Heart left ventricle (tissue), 13 donors: ENCODE measurements at regions not wholly inside any gene's neighbourhood (a gene's known extent, or its start where the extent isn't known, plus 50 kb on each side); places are given as distances from the start of the nearest gene placed in this dataset.

ENCODE experiments used
- CTCF ChIP-seq, 12 donors: fragments of 200-600 bp; sonication (generic) in 4 of 12; IDR thresholded peaks; one replicate each; pipeline versions ENCODE4 v1.5.0 to v1.8.0; 2018 to 2022; ENCODE audit warnings: antibody characterized with exemption in 12 of 12, mild to moderate bottlenecking in 5 of 12
- POLR2A ChIP-seq, 2 donors: fragments of 450-650 bp; IDR thresholded peaks; one replicate each; pipeline ENCODE4 v1.6.1; 2017; ENCODE audit warnings: antibody characterized with exemption in 2 of 2, mild to moderate bottlenecking in 2 of 2, moderate library complexity in 2 of 2
- donor health status: ischemic (EF 13 %, LVEDD 7.1; RV severe dilation, severe dysfunction).
- donor health status: DM: no; HTN: yes; CAD: no.
- donor health status: DM: no; HTN: no; CAD: no.
- donor health status: ischemic (EF 25% LVEDD 6.9; RV normal size, moderate dysfunction).
- donor health status: ischemic (EF 25% LVEDD 5.7; RV mildly dilated, moderate dysfunction).
- donor health status: ischemic (EF 35%, LVEDD 5.7; RV mildly dilated, moderate dysfunction).
- donor health status: nonischemic (EF 11% LVEDD 7.7; RV severe dilation, severe dysfunction).
- donor health status: DM: yes; HTN: yes; CAD: no.
- donor health status: PGD.
- donor health status: ischemic (EF 29% LVEDD 5.4; RV normal size, mild dysfunction).
- donor health status: nonischemic (EF 23%, LVEDD 6.1; RV moderate dilation, normal function).

- TF ChIP-seq CTCF (IDR thresholded peaks at IDR 0.05) (no peak), POLR2A (IDR thresholded peaks at IDR 0.05) (no peak)
Observed at GRCh38 chrX:30008031-30008430, 207.3 kb upstream of the MAGEB2 start.
